ENCODE measurements at regions not wholly inside any gene's neighbourhood (a gene's known extent, or its start where the extent isn't known, plus 50 kb on each side); places are given as distances from the start of the nearest gene placed in this dataset.

GRCh38 chr17:73956595-73957465, 246.6 kb upstream of the RPL38 start (continued):
- peak; percentile 86 to 93 for TF ChIP-seq RAD21 (IDR thresholded peaks at IDR 0.05 in 1 of 2, conservative IDR thresholded peaks at IDR 0.05 in 1 of 2; ENCODE audit: low read depth in 2 of 2, low read length in 2 of 2)
- peak in 1 of 2 experiments; percentile 32; a peak in 1 of 3 replicates for TF ChIP-seq EP300 (IDR thresholded peaks at IDR 0.05; ENCODE audit: borderline replicate concordance in 1 of 2, low read depth in 2 of 2, low read length in 2 of 2)
- no peak for TF ChIP-seq NRF1 (IDR thresholded peaks at IDR 0.05; ENCODE audit: low read depth, low read length)
- TF ChIP-seq BCL11A (IDR thresholded peaks at IDR 0.05; ENCODE audit: low read depth in 2 of 2, low read length in 2 of 2): no peak
- no peak for TF ChIP-seq GTF2F1 (IDR thresholded peaks at IDR 0.05; ENCODE audit: borderline replicate concordance, low read depth, low read length)
- no peak for TF ChIP-seq CHD1 (IDR thresholded peaks at IDR 0.05; ENCODE audit: low read depth, low read length)
- TF ChIP-seq RNF2 (IDR thresholded peaks at IDR 0.05; ENCODE audit: borderline replicate concordance, low read depth, low read length, missing control alignments, poor library complexity, severe bottlenecking): no peak
- peak; percentile 45 for TF ChIP-seq NANOG (IDR thresholded peaks at IDR 0.05; ENCODE audit: insufficient read depth, low read depth, low read length, poor library complexity, severe bottlenecking)
- no peak for TF ChIP-seq JUN (IDR thresholded peaks at IDR 0.05; ENCODE audit: low read depth, low read length)
- TF ChIP-seq ASH2L (IDR thresholded peaks at IDR 0.05; ENCODE audit: low read length): peak; percentile 73
- no peak; a peak in 1 of 4 replicates for TF ChIP-seq HDAC2 (IDR thresholded peaks at IDR 0.05; ENCODE audit: borderline replicate concordance in 1 of 2, low read depth in 2 of 2, low read length in 2 of 2)
- no peak for TF ChIP-seq SP2 (IDR thresholded peaks at IDR 0.05; ENCODE audit: low read length)
- TF ChIP-seq SIX5 (IDR thresholded peaks at IDR 0.05; ENCODE audit: low read depth, low read length): no peak
- TF ChIP-seq MAX (IDR thresholded peaks at IDR 0.05): peak; percentile 17; the same call in 1 of the 2 replicates
- TF ChIP-seq SIN3A (conservative IDR thresholded peaks at IDR 0.05 in 1 of 2, IDR thresholded peaks at IDR 0.05 in 1 of 2; ENCODE audit: low read depth in 1 of 2, low read length in 2 of 2): no peak
- no peak for TF ChIP-seq ATF2 (IDR thresholded peaks at IDR 0.05; ENCODE audit: low read length)
- 0 out of 2 replicates have a peak, but pooled peaks have one; percentile 53 for TF ChIP-seq RBBP5 (IDR thresholded peaks at IDR 0.05; ENCODE audit: borderline replicate concordance, low read depth, low read length)
- no peak for TF ChIP-seq MAFK (IDR thresholded peaks at IDR 0.05; ENCODE audit: low read depth, low read length)
- TF ChIP-seq TCF12 (IDR thresholded peaks at IDR 0.05; ENCODE audit: low read depth, low read length): no peak
- no peak for TF ChIP-seq KDM4A (IDR thresholded peaks at IDR 0.05; ENCODE audit: low read depth, low read length, severe bottlenecking)
